GM10248 (cell line): ENCODE measurements at regions not wholly inside any gene's neighbourhood (a gene's known extent, or its start where the extent isn't known, plus 50 kb on each side); places are given as distances from the start of the nearest gene placed in this dataset.

Source experiments
- CTCF ChIA-PET: fragments of 300-600 bp; sonication (Branson Sonifier 250); formaldehyde crosslinking; extraction: SDS; loops from one replicate; lab custom pipeline; 2021; ENCODE audit warnings: antibody characterized with exemption; lab: Yijun Ruan, JAX
- POLR2A ChIA-PET: fragments of 350-650 bp; sonication (Branson Sonifier 250); formaldehyde crosslinking; extraction: SDS; loops from one replicate; lab custom pipeline; 2020; ENCODE audit warnings: antibody characterized with exemption; lab: Yijun Ruan, JAX
- DNase-seq: peaks from one replicate; pipeline ENCODE4 v3.0.0; 2012; ENCODE audit errors: extremely low spot score
- TF ChIP-seq, protein P1 (sequence below): IDR thresholded peaks from 2 replicates; pipeline ENCODE4 v1.5.1; 2012; ENCODE audit warnings: mild to moderate bottlenecking, low read depth; ENCODE audit errors: extremely low read depth, missing control alignments, control extremely low read depth

- ChIA-PET CTCF (interaction anchor here (0.9 to 1.6 kb wide), 2 partner anchors 11 to 21 kb away, joined by 3 read pairs; no protein-coding TSS in a partner anchor), POLR2A (no interaction called here)
- TF ChIP-seq, protein P1, sequence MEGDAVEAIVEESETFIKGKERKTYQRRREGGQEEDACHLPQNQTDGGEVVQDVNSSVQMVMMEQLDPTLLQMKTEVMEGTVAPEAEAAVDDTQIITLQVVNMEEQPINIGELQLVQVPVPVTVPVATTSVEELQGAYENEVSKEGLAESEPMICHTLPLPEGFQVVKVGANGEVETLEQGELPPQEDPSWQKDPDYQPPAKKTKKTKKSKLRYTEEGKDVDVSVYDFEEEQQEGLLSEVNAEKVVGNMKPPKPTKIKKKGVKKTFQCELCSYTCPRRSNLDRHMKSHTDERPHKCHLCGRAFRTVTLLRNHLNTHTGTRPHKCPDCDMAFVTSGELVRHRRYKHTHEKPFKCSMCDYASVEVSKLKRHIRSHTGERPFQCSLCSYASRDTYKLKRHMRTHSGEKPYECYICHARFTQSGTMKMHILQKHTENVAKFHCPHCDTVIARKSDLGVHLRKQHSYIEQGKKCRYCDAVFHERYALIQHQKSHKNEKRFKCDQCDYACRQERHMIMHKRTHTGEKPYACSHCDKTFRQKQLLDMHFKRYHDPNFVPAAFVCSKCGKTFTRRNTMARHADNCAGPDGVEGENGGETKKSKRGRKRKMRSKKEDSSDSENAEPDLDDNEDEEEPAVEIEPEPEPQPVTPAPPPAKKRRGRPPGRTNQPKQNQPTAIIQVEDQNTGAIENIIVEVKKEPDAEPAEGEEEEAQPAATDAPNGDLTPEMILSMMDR, result no peak
- DNase-seq, result no peak
Measured at GRCh38 chr2:75277111-75277510, 77.8 kb upstream of the TACR1 start.

DNA sequence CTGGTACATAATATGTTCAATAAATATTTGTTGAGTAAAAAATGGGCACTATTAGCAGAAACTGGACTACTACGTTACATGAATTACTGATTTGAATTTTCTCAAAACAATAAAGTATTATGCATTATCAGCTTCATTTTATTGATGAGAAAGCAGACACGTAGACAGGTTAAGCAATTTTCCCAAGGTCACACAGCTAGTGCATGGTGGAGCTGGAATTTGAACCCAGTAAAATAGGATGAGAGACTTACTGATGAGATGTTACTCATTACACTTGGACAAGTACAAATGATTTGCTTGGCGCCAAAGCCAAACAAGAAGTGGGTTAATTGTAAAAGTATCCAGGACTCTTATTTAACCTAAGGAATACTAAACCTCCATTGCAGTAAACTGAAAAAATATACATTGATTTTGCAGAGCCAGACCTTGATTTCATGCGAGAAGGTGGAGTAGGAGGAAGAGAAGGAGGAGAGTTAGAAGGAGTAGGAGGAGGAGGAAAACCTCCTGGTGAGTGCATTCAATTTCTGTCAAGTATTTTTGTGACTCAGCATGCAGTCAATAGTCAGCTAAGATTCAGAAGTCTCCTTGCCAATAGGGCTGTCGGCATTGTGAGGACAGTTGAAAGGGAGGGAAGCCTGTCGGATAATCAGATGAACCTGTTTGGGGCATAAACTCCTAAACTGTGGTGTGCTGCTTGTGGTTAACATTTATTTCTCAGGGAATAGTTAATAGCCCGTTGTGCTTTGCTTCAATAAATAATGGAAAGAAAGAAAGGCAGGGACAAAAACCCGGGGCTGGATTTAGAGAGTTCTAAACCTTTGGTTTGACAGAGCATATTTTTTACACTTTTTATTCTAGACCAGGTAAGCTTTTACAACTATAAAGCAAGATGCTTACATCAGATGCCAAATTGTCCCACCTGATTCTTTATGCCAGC lies 77.0 kb upstream of the TACR1 start:
- no peak for DNase-seq

DNA sequence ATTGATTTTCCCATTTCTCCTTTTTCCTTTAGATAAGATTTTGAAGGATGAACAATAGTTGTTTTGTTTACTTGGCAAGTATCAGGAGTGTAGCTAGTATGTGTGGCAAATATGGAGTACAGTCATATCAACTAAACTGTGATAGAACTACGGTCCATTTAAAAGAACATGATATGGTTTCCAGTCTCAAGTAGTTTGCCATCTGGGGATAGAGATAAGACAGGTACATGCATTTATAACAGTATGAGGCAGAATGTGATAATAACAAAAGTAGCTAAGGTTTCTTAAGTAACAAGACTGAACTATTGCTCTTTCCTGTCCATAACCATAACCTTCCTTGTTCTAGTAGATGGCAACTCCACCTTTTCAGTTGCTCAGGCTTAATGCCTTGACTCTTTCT lies 75.6 kb upstream of the TACR1 start:
- no peak for DNase-seq
- CTCF ChIA-PET, result no interaction called here
- TF ChIP-seq, protein P1, result no peak
- POLR2A ChIA-PET, result no interaction called here

More for the DNA sequence above, 77.0 kb upstream of the TACR1 start:
- TF ChIP-seq, protein P1, result no peak
- CTCF ChIA-PET, result interaction anchor here (0.9 to 1.6 kb wide), 2 partner anchors 12 to 21 kb away, joined by 3 read pairs; no protein-coding TSS in a partner anchor
- POLR2A ChIA-PET, result no interaction called here

DNA sequence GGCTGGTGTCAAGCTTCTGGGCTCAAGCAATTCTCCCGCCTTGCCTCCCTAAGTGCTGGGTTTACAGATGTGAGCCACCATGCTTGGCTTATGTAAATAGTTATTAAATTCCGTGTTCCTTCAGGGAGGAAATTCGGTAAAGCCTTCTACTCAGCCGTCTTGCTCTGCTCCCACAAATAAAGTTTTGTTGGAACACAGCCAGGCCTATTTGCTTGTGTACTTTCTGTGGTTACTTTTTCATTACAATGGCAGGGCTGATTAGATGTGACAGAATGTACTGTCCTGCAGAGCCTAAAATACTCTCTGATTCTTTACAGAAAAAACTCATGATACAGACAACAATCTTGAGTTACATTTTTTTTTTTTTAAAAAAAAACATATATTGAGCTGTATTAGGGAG lies 68.8 kb upstream of the TACR1 start:
- TF ChIP-seq, protein P1, result no peak
- ChIA-PET POLR2A (no interaction called here), CTCF (interaction anchor here (1.0 to 1.6 kb wide), 2 partner anchors 68 to 79 kb away, joined by 3 to 4 read pairs; partner anchors contain the start of gene TACR1)
- DNase-seq, result no peak

DNA sequence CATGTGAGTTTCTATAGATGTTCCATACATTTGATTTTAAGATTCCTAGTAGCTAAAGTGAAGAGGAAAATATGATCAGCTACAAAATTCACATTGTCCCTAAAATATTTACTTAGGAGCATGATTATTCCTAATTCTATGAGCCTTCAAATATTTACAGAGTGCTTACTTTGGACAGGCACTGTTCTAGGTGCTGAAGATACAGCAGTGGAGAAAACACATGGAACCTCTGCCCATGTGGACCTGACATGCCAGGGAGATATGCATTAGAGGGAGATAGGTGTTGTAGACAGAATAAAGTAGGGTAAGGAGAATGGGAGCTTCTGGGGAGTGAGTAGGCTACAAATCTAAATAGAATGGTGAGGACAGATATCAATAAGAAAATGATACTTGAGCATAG lies 62.6 kb upstream of the TACR1 start:
- ChIA-PET POLR2A (no interaction called here), CTCF (interaction anchor here (1.6 kb wide), 1 partner anchor 343 kb away, joined by 3 read pairs; no protein-coding TSS in a partner anchor)
- no peak for DNase-seq
- TF ChIP-seq, protein P1, result no peak

DNA sequence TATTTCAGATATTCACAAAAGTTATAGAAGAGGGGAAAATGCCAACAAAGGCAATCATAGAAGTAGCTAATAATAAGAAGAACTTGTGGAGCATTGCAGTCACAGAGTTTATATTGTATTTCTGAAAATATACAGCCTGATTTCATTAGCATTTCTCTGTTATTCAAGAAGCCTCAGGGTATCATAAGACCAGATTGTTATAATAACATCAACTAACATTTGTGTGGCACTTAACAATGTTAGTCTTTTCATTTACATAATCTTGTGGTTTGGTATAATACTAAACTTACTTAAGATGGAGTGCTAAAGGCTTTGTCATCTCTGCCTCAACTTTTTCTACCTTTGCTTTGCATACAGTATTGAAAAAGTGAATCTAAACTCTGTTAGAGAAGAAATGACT lies 61.6 kb upstream of the TACR1 start:
- no peak for DNase-seq
- ChIA-PET CTCF (interaction anchor here (0.8 to 1.6 kb wide), 3 partner anchors 10 to 342 kb away, joined by 3 to 4 read pairs (median 3); no protein-coding TSS in a partner anchor), POLR2A (no interaction called here)
- TF ChIP-seq, protein P1, result no peak
